HepG2 (cell line): ENCODE measurements at regions not wholly inside any gene's neighbourhood (a gene's known extent, or its start where the extent isn't known, plus 50 kb on each side); places are given as distances from the start of the nearest gene placed in this dataset.

Source experiments
- RARG ChIP-seq: sonication (generic); formaldehyde crosslinking; IDR thresholded peaks from 2 replicates; pipeline ENCODE4 v1.4.0; 2020; ENCODE audit warnings: low read depth, mild to moderate bottlenecking, missing genetic modification reagents
- ZNF20 ChIP-seq: sonication (generic); formaldehyde crosslinking; IDR thresholded peaks from 2 replicates; pipeline ENCODE4 v1.4.0; 2020; ENCODE audit warnings: mild to moderate bottlenecking, moderate library complexity, missing genetic modification reagents
- TF ChIP-seq, protein P1 (sequence below): sonication (generic); formaldehyde crosslinking; IDR thresholded peaks from 2 replicates; pipeline ENCODE4 v1.5.0; 2020; ENCODE audit warnings: mild to moderate bottlenecking, missing genetic modification reagents, borderline replicate concordance
- TF ChIP-seq, protein P2 (sequence below): IDR thresholded peaks from 2 replicates; pipeline ENCODE4 v1.6.1; 2016; ENCODE audit warnings: low read depth
- TF ChIP-seq, protein P3 (sequence below): sonication (generic); formaldehyde crosslinking; IDR thresholded peaks from 2 replicates; pipeline ENCODE4 v1.9.0; 2021; ENCODE audit warnings: missing genetic modification reagents, mild to moderate bottlenecking, borderline replicate concordance
- TF ChIP-seq, protein P4 (sequence below): sonication (generic); formaldehyde crosslinking; IDR thresholded peaks from 2 replicates; pipeline ENCODE4 v1.4.0; 2020; ENCODE audit warnings: mild to moderate bottlenecking, missing genetic modification reagents

DNA sequence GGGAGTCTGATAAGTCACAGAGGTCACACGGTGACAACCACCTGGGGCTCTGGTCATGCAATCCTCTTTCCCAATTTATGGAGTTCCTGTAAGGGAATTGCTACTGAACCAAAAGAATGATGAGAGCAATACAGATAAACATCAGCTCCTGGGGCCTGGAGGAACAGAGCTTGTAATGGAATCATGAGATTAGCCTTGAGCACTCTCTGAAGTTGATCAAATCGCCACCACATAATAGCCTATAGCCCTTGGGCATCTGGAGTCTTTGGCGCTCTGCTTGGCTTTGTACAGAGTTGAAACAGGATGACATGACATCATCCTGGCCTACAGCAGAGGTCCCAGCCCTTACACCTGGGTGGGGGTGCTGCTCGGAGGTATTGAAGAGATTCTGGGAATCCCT lies 154.3 kb upstream of the DTNBP1 start (continued):
- TF ChIP-seq, protein P1, sequence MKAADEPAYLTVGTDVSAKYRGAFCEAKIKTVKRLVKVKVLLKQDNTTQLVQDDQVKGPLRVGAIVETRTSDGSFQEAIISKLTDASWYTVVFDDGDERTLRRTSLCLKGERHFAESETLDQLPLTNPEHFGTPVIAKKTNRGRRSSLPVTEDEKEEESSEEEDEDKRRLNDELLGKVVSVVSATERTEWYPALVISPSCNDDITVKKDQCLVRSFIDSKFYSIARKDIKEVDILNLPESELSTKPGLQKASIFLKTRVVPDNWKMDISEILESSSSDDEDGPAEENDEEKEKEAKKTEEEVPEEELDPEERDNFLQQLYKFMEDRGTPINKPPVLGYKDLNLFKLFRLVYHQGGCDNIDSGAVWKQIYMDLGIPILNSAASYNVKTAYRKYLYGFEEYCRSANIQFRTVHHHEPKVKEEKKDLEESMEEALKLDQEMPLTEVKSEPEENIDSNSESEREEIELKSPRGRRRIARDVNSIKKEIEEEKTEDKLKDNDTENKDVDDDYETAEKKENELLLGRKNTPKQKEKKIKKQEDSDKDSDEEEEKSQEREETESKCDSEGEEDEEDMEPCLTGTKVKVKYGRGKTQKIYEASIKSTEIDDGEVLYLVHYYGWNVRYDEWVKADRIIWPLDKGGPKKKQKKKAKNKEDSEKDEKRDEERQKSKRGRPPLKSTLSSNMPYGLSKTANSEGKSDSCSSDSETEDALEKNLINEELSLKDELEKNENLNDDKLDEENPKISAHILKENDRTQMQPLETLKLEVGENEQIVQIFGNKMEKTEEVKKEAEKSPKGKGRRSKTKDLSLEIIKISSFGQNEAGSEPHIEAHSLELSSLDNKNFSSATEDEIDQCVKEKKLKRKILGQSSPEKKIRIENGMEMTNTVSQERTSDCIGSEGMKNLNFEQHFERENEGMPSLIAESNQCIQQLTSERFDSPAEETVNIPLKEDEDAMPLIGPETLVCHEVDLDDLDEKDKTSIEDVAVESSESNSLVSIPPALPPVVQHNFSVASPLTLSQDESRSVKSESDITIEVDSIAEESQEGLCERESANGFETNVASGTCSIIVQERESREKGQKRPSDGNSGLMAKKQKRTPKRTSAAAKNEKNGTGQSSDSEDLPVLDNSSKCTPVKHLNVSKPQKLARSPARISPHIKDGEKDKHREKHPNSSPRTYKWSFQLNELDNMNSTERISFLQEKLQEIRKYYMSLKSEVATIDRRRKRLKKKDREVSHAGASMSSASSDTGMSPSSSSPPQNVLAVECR = no peak
- TF ChIP-seq, protein P2, sequence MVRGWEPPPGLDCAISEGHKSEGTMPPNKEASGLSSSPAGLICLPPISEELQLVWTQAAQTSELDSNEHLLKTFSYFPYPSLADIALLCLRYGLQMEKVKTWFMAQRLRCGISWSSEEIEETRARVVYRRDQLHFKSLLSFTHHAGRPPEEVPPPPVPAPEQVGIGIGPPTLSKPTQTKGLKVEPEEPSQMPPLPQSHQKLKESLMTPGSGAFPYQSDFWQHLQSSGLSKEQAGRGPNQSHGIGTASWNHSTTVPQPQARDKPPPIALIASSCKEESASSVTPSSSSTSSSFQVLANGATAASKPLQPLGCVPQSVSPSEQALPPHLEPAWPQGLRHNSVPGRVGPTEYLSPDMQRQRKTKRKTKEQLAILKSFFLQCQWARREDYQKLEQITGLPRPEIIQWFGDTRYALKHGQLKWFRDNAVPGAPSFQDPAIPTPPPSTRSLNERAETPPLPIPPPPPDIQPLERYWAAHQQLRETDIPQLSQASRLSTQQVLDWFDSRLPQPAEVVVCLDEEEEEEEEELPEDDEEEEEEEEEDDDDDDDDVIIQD = no peak
- TF ChIP-seq ZNF20 (CRISPR knock-in tag) = no peak
- no peak for TF ChIP-seq RARG (CRISPR knock-in tag)
- TF ChIP-seq, protein P3, sequence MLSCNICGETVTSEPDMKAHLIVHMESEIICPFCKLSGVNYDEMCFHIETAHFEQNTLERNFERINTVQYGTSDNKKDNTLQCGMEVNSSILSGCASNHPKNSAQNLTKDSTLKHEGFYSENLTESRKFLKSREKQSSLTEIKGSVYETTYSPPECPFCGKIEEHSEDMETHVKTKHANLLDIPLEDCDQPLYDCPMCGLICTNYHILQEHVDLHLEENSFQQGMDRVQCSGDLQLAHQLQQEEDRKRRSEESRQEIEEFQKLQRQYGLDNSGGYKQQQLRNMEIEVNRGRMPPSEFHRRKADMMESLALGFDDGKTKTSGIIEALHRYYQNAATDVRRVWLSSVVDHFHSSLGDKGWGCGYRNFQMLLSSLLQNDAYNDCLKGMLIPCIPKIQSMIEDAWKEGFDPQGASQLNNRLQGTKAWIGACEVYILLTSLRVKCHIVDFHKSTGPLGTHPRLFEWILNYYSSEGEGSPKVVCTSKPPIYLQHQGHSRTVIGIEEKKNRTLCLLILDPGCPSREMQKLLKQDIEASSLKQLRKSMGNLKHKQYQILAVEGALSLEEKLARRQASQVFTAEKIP = no peak
- TF ChIP-seq, protein P4, sequence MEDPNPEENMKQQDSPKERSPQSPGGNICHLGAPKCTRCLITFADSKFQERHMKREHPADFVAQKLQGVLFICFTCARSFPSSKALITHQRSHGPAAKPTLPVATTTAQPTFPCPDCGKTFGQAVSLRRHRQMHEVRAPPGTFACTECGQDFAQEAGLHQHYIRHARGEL = no peak
